ENCODE measurements at regions not wholly inside any gene's neighbourhood (a gene's known extent, or its start where the extent isn't known, plus 50 kb on each side); places are given as distances from the start of the nearest gene placed in this dataset.
"Not testable (repeated sequence)": the region's sequence is repeated elsewhere in the genome, so short reads cannot be mapped to it uniquely, and the experiment has no call there.

DNA sequence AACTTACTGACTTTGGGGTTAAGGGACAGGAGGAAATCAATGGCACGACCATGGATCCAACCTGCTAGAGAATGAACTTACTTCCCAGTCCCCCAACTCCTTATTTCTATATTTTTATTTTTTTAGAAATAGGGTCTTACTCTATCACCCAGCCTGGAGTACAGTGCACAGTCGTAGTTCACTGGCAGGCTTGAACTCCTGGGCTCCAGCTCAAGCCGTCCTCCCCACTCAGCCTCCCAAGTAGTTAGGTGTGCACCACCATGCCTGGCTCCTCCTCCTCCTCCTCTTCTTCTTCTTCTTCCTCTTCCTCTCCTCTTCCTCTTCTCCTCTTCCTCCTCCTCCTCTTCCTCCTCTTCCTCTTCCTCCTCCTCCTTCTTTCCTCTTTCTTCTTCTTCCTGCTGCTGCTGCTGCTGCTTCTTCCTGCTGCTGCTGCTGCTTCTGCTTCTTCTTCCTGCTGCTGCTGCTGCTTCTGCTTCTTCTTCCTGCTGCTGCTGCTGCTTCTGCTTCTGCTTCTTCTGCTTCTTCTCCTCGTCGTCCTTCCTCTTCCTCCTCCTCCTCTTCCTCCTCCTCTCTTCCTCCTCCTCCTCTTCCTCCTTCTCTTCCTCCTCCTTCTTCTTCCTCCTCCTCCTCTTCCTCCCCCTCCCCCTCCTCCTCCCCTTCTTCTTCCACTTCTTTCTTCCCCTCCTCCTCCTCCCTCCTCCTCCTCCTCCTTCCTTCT is 390.1 kb upstream of the RGS6 start:
- no peak for FAIRE-seq

DNA sequence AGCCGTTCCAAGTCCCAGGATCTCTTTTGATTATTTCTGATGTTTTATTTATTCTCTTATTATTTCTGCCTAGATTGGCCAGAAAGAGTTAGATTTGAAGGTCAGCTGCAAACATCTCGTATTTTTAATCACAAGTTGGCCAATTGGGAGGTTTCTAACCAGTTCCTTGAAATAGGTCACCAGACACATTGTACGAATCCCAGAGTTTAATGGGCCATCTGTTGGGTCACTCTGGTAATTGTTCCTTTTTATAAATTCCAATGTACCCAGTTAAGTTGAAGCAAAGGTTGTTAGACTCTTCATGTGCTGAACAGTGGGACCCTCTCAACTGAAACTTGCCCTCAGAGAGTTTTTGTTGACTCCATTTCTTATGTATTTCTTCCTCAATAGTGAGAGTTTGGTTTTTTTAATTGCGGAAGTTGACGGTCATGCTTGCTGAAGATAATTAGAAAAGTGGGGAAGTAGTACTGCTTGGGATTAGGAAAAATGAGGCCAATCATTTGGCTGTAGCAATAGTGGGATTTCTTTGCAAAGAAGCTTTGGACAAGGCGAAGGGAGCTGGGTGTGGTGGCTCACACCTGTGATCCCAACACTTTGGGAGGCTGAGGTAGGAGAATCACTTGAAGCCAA is 382.7 kb upstream of the RGS6 start:
- no peak for FAIRE-seq

DNA sequence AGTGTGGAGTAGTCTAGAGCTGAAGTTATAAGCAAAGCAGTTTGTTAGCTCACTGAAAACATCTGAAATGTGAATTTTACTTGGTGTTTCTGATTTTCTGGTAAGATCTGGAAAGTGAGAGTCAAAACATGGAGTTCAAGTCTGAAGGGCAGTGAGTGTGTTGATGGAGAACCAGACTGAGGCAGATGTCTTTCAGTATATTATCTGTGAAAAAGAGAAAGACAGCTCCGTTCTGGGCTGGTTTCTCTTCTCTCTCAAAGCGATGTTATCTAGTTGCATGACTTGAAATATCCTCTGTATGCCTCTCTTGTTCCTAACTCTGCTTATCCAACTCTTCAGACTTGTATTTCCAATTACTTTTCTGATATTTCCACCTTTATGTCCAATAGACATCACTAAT is 381.9 kb upstream of the RGS6 start:
- FAIRE-seq, result no peak

DNA sequence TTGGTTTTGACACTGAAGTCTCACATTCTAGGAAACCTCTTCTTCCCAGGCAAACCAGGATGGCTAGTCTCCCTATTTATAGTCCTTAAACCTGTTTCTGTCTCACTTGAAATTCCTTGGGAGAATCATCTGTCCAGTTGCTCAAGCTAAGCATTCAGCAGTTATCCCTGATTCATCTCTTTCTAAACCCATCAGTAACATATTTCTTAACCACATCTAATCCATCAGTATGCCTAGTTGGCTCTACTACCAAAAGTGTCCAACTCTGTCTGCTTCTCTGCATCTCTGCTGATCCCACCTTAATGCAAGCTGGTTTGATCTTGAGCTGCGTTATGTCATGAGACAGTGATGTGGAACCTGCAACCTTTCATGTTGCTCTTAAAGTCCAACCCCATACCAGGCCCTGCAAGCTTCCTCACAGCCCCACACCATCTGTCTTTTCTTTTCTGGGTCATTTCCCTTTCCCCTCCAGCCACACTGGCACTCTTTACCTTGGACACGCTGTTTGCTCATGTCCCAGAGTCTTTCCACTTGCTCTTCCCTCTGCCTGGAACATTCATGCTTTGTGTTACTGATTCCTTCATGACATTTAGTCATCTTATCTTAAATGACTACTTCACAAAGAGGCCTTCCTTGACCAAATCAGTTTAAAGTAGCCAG is 380.8 kb upstream of the RGS6 start:
- FAIRE-seq, result no peak

DNA sequence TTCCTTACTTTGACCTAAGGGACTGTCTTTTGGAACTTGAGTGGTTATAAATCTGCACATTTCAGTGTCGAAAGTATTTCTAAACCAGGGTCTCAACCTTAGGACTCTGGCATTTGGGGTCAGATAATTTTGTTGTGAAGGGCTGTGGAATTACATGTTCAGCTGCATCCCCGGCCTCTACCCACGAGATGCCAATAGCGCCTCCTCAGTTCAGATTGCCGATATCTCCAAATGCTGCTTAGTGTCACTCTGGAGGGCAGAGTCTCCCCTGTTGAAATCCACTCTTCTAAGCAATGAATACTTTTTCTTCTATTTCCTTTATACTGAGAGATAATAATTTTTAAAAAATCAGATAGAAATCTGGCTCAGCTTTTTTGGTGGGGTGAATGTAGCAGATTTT is 379.4 kb upstream of the RGS6 start:
- no peak for FAIRE-seq

DNA sequence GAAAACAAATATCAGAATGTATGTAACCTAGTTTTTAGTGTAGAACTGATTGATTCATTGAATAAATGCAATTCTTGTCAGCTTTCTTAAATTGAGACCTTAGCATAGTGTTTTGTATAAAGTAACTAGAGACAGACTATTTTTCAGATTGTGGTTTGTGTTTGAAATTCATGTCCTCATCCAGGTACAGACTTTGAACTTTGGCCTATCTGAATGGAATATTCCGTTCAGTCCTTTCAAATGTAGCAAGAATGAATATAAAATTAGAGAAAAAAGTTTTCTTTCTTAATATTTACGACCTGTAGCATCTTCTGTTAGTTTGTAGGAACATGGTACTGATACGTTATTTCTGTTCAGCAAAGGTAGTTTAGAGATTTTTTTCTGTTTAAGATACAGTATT is 378.4 kb upstream of the RGS6 start:
- FAIRE-seq, result no peak

DNA sequence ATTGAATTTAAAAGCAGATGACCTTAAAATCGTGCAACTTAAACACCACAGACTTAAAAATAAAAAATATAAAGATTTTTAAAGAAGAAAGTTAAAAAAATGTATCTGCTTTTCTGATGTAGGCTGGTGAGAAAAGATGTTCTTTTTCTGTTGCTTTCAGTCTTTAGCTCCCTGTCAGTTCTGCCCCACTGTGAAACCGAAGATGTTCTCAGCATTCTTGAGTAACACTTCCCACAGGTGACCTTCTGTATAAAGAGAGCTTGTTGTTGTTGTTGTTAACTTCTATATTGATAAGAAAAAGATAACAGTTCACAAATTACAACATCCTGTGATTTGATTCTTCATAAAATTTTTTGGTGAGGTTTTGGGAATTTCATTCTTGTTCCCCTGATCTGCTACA is 377.9 kb upstream of the RGS6 start:
- no peak for FAIRE-seq

DNA sequence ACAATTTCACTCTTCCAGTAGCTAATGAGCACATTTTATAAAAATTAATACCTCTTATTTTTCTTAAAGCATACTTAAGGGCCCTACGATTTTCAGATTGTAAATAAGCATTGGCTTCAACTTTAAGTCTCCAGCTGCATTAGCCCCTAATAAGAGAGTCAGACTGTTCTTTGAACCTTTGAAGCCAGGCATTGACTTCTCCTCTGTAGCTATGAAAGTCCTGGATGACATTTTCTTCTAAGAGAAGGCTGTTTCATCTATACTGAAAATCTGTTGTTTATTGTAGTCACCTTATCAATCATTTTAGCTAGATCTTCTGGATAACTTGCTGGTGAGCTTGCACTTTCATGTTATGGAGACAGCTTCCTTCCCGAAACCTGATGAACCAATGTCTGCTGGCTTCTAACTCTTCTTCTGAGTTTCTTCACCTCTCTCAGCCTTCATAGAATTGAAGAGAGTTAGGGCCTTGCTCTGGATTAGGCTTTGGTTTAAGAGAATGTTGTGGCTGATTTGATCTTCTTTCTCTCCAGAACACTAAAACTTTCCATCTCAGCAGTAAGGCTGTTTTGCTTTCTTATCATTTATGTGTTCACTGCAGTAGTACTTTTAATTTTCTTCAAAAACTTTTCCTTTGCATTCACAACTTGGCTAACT is 377.1 kb upstream of the RGS6 start:
- FAIRE-seq, result no peak

DNA sequence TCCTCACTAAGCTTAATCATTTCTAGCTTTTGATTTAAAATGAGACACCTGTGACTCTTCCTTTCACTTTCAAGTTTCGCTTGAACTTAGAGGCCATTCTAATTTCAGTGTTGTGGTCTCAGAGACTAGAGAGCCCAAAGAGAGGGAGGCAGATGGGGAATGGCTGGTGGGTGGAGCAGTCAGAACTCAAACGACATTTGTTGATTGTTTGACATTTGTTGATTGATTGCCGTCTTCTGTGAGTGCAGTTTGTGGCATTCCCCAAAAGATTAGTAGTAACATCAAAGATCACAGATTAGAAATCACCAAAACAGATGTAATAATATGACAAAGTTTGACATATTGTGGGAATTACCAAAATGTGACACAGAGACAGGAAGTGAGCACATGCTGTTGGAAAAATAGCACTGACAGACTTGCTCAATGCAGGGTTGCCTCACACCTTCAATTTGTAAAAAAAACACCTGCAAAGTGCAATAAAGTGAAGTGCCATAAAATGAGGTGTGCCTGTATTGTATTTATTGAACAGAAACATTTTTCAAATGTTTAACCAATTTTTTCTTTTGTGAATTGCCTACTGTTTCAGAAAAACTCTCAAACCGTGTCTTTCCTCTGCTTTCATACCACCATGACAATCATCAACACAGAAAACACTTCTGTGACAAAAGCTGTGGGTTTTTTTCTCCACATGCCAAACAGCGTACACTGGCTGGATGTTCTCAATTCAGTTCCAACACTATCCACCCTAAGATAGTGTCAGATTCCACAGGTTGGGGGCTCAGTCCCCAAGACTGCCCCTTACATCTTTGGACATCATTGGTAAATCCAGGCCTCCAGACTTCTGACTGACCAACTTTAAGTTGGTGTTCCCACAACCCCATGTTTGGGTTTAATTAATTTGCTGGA is 376.3 kb upstream of the RGS6 start:
- FAIRE-seq, result no peak

DNA sequence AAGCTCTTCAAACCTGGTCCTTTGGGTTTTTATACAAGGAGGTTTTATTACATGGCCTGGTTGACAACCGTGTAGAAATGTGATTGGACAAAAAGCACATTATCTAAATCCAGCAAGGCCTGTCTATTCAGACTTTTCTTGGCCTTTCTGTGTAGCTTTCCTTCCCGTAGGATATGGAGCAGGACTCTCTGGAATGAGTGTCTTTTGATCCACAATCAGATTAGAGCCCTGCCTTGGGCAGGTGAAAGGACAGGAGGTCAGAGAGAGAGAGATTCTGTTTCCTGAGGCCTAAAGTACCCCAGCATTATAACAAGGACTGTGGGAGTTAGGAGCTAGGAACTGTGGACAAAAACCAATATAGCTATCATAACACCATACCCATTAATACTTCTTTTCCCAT is 375.5 kb upstream of the RGS6 start:
- FAIRE-seq, result no peak

DNA sequence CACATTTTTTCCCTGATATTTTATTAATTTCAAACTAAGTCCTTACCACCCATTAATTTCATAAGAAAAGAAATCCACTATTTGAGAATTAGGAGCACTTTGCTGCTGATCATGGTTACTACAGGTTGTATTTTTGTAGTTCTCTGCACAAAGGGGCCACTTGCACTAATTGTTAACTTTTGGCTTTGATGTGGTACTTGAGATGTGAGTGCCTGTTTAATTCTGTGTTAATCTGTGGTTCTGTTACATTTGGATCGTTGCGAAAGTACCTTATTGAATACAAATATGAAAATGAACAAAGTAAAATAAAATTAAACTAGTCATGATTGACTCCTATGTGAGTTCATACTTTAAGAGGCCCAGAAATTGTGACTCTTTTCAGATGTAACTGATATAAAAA is 374.9 kb upstream of the RGS6 start:
- no peak for FAIRE-seq

DNA sequence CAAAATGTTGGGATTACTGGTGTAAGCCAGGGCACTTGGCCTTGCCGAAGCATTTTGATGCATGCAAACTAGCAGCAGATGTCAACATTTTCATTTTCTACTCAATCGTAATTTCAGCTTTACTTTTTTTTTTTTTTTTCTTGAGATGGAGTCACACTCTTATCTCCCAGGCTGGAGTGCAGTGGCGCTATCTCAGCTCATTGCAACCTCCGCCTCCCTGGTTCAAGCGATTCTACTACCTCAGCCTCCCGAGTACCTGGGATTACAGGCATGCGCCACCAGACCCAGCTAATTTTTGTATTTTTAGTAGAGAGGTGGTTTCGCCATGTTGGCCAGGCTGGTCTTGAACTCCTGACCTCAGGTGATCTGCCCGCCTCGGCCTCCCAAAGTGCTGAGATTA is 373.3 kb upstream of the RGS6 start:
- FAIRE-seq, result not testable (repeated sequence)

DNA sequence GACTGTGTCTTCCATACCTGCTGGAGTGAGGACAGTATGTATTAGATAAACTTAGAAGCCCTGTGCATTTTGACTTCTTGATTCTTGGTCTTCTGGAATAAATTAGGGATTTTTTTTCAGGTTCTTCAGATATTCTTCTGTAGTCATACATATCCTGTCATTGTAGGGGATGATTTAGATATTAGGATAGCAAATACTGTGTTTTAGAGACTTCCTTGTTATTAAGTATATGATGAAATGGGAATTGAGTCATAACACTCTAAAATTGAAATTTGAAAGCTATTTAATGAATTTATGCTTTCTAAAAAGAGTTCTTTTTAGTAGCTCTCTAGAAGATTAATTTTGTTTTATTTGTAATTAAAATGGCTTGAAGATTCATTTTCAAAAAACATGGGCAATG is 371.5 kb upstream of the RGS6 start:
- FAIRE-seq, result no peak

DNA sequence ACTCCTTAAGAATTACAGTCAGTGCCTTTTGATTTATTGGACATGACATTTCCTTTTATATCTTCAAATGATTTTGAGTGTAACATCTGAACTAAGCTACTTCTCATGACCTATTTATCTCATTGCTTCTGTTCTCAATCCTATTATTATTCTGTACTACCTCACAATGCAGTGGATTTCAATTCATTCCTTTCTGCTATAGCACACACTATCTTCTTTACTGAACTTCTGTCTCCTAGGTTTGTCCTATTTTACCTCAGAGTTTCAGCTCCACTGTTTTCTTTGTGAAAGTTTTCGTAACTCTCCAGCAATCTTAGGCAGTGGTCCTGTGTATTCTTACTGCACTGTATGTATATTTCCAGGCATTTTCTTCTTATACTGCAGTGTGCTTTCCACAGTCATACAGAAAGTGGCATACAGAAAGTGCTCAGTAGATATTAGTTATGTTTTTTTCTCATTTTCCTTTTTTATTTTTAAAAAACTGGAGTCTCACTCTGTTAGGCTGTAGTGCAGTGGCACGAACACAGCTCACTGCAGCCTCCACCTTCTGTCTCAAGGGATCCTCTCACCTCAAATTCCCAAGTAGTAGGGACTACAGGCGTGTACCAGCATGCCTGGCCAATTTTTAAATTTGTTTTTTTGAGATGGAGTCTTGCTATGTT is 368.6 kb upstream of the RGS6 start:
- FAIRE-seq, result no peak

DNA sequence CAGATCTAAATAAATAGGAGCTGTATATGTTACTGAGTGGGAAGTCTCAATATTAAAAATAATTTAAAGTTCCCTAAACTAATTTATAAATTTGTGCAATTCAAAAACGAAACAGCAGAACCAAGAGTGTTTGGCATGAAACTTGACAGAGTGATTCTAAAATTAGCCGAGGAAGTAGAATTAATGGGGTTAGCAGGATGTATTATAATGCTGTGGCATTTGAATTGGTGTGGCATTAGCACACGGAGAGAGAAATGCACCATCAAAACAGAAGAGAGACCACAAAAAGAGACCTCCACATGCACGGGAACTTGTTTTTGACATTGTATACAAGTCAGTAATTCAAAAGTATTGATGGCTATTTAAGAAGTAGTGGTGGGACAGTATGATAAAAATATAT is 366.0 kb upstream of the RGS6 start:
- FAIRE-seq, result no peak

DNA sequence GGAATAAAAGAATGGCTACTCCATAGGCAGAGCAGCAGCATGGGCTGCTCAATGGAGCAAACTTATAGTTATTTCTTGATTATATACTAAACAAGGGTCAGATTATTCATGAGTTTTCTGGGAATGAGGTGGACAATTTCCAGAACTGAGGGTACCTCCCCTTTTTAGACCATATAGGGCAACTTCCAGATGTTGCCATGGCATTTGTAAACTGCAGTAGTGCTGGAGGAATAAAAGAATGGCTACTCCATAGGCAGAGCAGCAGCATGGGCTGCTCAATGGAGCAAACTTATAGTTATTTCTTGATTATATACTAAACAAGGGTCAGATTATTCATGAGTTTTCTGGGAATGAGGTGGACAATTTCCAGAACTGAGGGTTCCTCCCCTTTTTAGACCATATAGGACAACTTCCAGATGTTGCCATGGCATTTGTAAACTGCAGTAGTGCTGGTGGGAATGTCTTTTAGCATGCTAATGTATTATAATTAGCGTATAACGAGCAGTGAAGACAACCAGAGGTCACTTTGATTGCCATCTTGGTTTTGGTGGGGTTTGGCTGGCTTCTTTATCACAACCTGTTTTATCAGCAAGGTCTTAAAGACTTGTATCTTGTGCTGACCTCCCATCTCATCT is 364.6 kb upstream of the RGS6 start:
- FAIRE-seq, result not testable (repeated sequence)

DNA sequence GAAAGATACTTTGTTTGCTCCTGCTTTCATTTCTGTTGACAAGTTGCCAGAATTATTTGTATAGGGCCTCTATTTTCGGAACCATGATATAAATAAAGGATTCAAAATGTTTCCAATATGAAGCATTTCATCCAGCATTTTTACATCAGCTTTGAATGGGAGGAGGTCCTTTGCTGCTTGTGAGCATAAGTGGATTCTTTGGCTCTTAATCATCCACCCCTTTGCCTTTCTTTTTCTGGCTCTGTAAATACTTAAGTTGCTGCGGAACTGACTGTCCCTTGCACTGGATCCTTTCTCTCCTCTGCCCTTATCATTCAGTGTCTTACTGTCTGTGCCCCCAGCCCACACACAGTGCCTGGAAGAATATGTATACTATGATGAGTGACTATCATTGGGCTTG is 357.3 kb upstream of the RGS6 start:
- no peak for FAIRE-seq

DNA sequence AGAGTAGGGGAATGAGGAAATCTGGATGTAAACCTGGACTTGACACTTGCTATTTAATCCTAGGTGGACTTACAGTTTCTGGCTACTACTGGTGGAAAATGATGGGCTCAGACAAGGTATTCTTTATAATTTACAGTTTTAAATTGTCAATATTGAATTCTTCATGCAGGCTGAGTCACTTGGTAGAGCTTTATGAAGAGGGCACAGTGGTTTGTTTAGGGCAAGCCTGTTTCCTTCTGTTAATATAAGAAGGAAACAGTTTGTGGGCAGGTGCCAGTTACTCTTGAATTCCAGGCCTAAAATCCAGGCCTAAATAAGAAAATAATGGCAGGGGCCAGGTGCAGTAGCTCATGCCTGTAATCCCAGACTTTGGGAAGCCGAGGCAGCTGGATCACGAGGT is 355.8 kb upstream of the RGS6 start:
- no peak for FAIRE-seq

DNA sequence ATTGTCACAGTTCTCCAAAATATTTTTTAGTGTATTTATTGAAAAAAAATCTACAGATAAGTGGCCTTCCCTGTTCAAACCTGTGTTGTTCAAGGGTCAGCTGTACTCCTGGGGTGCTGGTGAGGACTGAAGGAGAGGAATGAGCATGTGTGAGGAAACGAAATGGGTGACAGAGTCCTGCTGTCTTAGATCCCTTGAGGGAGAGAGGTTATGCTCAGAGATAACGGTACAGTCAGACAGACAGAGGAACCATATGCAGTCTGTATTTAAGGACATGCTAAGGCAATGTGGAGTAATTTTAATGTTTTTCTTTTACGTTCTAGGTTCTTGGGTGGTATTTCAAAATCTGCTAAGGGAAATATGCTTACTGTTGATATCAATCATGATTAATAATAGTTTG is 352.9 kb upstream of the RGS6 start:
- FAIRE-seq, result no peak

DNA sequence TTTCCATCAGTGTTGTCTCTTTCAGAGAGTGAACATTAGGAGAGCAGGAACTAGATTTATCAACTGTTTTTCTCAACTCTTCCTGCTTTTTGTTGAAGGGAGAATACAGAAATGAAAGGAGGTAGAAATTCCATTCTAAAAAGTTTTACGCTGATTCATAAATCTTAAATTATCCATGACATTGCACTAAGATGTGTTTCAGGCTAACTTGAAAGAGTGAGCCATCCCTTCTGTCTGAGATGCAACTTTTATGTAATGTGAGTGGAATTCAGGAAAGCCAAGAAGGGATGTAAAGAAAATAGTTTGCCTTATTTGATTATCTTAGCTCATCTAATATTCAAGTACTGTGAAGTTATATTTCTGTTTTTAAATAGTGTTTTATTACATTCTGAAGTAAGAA is 349.5 kb upstream of the RGS6 start:
- FAIRE-seq, result no peak

DNA sequence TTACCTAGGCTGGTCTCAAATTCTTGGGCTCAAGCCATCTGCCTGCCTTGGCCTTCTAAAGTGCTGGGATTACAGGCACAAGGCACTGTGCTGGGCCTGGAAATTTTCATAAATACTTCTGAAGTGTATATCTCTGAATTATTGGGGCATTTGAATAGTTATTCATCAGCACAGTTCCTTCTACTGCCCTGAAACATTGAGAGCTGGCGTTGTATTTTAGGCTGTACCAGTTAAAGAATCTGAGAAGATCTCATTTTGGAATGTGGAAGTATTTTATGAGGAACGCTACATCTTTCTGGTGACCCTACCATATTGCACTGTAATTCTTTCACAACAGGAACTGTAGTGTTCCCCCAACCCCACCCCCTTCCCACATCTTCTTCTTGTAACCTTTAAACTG is 349.0 kb upstream of the RGS6 start:
- no peak for FAIRE-seq

DNA sequence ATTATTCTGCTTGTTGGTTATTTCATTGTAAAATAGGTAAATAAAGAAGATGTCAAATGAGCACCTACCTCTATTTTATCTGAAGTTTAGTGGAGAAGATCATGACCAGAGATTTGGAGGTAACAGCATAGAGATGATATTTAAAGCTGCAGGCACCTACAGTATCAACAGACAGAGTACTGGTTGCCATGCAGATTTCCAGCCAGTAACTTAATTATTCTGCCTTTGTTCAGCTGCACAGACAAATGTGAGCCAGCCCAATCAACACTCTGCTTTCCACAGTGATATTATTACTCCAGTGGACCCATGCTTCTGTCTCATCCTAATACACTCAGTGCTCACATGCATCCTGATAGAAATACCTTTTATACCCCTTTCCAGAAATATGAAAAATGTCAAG is 348.5 kb upstream of the RGS6 start:
- FAIRE-seq, result no peak

All from A204.1 (cell line).